Coronary artery (tissue), 2 donors: ENCODE measurements at regions not wholly inside any gene's neighbourhood (a gene's known extent, or its start where the extent isn't known, plus 50 kb on each side); places are given as distances from the start of the nearest gene placed in this dataset.

Experiments used
- DNase-seq: peaks from one replicate; pipeline ENCODE4 v3.0.0-alpha.2; 2017; ENCODE audit warnings: low spot score
- H3K27ac ChIP-seq, 2 donors: fragments of 200-600 bp; sonication (generic); one replicate each; pipeline ENCODE4 v1.5.1; 2016 to 2019
- H3K4me3 ChIP-seq: fragments of 200-600 bp; sonication (generic); 2 replicates; pipeline ENCODE4 v1.5.1; 2016; ENCODE audit warnings: mild to moderate bottlenecking, moderate library complexity
- TF ChIP-seq, protein P1 (sequence below): fragments of 200-600 bp; sonication (generic); IDR thresholded peaks from one replicate; pipeline ENCODE4 v1.5.1; 2019; ENCODE audit warnings: antibody characterized with exemption

DNA sequence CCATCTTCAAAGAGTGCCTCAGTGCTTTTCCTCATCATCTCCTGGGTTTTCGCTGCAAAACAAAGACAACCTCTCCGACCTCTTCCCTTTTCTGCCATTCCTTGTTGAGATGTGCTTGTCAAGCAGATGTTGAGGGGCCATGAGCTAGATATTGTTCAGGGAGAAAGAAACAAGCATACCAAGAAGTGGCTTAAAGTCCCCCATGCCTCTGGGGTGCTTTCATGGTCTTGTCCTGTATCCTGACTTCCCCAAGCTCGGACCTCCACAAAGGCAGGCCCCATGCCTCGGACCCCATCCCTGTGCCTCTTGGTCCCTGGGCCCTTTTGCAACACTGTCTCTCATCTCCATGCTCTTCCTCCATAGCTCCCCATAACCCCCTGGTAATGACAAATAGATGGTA lies 103.8 kb downstream of the C1orf94 start:
- no peak overlapping the region for H3K27ac ChIP-seq
- TF ChIP-seq, protein P1, sequence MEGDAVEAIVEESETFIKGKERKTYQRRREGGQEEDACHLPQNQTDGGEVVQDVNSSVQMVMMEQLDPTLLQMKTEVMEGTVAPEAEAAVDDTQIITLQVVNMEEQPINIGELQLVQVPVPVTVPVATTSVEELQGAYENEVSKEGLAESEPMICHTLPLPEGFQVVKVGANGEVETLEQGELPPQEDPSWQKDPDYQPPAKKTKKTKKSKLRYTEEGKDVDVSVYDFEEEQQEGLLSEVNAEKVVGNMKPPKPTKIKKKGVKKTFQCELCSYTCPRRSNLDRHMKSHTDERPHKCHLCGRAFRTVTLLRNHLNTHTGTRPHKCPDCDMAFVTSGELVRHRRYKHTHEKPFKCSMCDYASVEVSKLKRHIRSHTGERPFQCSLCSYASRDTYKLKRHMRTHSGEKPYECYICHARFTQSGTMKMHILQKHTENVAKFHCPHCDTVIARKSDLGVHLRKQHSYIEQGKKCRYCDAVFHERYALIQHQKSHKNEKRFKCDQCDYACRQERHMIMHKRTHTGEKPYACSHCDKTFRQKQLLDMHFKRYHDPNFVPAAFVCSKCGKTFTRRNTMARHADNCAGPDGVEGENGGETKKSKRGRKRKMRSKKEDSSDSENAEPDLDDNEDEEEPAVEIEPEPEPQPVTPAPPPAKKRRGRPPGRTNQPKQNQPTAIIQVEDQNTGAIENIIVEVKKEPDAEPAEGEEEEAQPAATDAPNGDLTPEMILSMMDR, result no peak
- DNase-seq, result no peak
- H3K4me3 ChIP-seq, result no peak overlapping the region

DNA sequence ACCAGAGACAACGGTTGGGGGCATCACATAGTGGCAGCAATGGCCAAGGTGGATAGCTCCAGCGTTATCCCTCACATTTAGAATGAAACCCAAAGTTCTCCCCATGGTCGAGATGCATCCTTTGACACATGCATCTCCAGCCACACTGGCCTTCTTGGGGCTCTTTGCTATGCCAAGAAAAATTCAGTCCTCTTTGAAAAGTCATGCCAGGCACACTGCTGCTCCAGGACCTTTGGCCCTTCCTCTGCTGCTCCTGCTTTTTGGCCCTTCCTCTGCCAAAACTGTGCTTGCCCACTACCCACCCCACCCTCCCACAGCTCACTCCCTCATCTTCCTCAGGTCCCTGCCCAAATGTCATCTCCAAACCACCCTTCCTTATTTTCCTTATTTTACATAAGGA lies 106.4 kb downstream of the C1orf94 start:
- H3K4me3 ChIP-seq, result no peak overlapping the region
- no peak overlapping the region for H3K27ac ChIP-seq
- DNase-seq, result no peak
- TF ChIP-seq, protein P1, result no peak

DNA sequence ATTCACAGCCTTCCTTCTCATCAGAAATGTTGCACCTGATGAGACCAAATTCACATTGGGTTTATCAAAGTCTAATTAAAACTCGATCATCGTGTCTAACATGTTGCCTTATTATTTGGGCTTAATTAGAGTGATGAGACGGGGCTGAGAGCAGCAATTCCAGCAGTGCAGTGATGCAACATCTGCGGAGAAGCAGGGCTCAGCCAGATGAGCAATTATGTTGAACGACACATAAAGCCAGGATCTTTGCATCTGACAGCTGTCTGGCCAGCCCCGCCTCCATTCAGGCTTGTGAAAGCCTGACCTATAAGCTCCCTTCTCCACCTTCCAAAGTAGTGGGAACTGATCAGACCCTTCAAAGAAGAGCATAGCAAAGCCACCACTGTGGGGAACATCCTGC lies 109.8 kb downstream of the C1orf94 start:
- no peak overlapping the region for H3K27ac ChIP-seq
- DNase-seq, result no peak
- TF ChIP-seq, protein P1, result no peak

DNA sequence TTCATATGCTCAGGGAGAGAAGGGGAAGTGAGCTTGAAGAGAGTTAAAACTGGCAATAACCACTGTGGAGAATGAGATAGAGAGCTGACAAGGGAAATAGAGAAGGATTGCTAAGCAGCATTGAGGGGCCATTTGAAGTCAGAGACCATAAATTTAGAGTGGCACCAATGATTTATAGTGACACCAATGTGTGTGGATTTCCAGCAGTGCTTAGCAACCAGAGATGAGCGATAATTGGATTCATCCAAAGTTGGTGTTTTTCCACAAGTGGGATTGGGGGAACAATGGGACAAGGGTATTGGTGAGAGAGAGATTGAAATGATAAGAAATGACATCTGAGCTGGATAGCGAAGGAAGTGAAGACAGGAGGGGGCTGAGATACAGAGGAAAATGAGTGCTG lies 114.1 kb downstream of the C1orf94 start:
- TF ChIP-seq, protein P1, result no peak
- no peak for DNase-seq
- no peak overlapping the region for H3K4me3 ChIP-seq
- H3K27ac ChIP-seq, result no peak overlapping the region

More for the DNA sequence above, 109.8 kb downstream of the C1orf94 start:
- H3K4me3 ChIP-seq, result no peak overlapping the region

DNA sequence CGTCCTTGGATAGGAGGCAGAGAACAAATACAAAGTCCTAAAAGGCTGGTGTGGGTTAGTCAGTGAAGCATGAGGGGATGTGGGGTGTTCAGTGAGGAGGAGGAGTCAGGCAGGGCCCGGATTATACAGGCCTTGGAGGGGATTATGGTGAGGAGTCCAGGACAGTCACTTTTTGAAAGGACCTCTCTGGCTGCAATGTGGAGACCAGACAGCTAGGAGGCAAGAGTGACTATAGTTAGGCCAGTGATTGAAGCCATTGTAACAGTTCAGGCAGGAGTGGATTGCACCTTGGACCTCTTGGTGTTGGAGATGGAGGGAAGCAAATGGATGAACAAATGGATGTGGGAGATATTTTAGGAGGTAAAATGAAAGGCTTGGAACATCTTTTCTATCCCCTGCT lies 115.8 kb downstream of the C1orf94 start:
- no peak overlapping the region for H3K27ac ChIP-seq
- DNase-seq, result no peak
- TF ChIP-seq, protein P1, result no peak
- H3K4me3 ChIP-seq, result no peak overlapping the region

DNA sequence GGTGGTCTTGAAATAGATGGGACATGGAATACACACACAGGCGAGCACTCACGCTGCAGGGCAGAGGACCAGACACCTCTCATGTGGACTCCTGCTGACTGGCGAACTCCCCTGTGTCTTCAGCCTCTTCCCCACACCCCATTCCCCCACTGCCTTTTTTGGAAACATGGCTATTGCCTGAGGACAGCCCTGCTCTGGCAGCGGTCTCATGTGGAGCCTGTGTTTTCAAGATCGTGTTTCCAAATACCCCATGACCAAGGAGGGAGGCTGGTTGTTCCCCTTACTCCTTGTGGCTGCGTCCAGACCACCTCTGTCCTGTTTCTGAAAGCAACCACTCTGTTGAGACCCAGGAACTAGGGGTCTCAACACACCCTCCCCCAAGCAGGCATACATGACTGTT lies 119.4 kb downstream of the C1orf94 start:
- no peak for DNase-seq

DNA sequence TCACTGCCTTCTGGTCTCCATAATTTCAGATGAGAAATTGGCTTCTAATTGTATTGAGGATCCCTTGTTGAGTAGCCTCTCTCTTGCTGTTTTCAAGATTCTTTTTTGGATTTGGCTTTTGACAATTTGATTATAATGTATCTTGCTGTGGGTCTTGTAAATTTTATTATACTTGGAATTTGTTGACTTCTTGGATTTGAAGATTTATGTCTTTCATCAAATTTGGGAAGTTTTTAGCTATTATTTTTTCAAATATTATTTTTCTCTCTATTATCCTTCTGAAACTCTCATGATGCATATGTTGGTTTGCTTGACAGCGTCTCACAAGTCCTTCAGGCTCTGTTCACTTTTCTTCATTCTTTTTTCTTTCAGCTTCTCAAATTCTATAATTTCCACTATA lies 126.1 kb downstream of the C1orf94 start:
- Histone ChIP-seq H3K27ac (no peak overlapping the region), H3K4me3 (no peak overlapping the region)
- no peak for DNase-seq
- TF ChIP-seq, protein P1, result no peak

More for the DNA sequence above, 119.4 kb downstream of the C1orf94 start:
- Histone ChIP-seq H3K27ac (no peak overlapping the region), H3K4me3 (no peak overlapping the region)
- TF ChIP-seq, protein P1, result no peak
